Testis (tissue), 2 donors: ENCODE measurements at regions not wholly inside any gene's neighbourhood (a gene's known extent, or its start where the extent isn't known, plus 50 kb on each side); places are given as distances from the start of the nearest gene placed in this dataset.

Experiments used
- DNase-seq: peaks from one replicate; pipeline ENCODE4 v3.0.0-alpha.2; 2019
- H3K27ac ChIP-seq, 2 donors: fragments of 200-600 bp; sonication (generic); one replicate each; pipeline ENCODE4 v1.5.1; 2019
- H3K27me3 ChIP-seq: fragments of 200-600 bp; sonication (generic); one replicate; pipeline ENCODE4 v1.5.1; 2019
- H3K36me3 ChIP-seq: fragments of 200-600 bp; sonication (generic); one replicate; pipeline ENCODE4 v1.5.1; 2017; ENCODE audit warnings: low read depth; ENCODE audit errors: missing control alignments
- H3K4me1 ChIP-seq: fragments of 200-600 bp; sonication (generic); one replicate; pipeline ENCODE4 v1.5.1; 2019
- H3K4me3 ChIP-seq, 2 donors: fragments of 200-600 bp; sonication (generic); one replicate each; pipeline ENCODE4 v1.5.1; 2017 to 2019
- H3K9me3 ChIP-seq: fragments of 200-600 bp; sonication (generic); one replicate; pipeline ENCODE4 v1.5.1; 2017
- CTCF ChIP-seq, 3 experiments: fragments of 450-650 bp in 2 of 3; fragments of 200-600 bp in 1 of 3; sonication (generic) in 1 of 3; IDR thresholded peaks; one replicate each; pipeline ENCODE4 v1.5.1; 2016 to 2019; ENCODE audit warnings: antibody characterized with exemption in 3 of 3, mild to moderate bottlenecking in 2 of 3, moderate library complexity in 1 of 3
- POLR2A ChIP-seq: fragments of 450-650 bp; IDR thresholded peaks from one replicate; pipeline ENCODE4 v1.6.1; 2017; ENCODE audit warnings: antibody characterized with exemption, mild to moderate bottlenecking, moderate library complexity
- WGBS, 2 donors: methylation state at CpG; one replicate each; pipeline ENCODE4 v1.1.5; 2018; 5-methylcytosine and 5-hydroxymethylcytosine counted together
- intact Hi-C: fragments of 100-400 bp; cut with DNase I; formaldehyde crosslinking; loops from one replicate; pipeline ENCODE4 v1.15.1; 2023; ENCODE audit warnings: low total_unique reads

GRCh38 chr10:120286280-120286679 is 170.7 kb upstream of the PLPP4 start:
- Histone ChIP-seq H3K27ac (no peak overlapping the region), H3K4me3 (no peak overlapping the region), H3K9me3 (no peaks in the 10 kb centered on the region), H3K36me3 (no peaks in the 10 kb centered on the region), H3K4me1 (no peaks in the 10 kb centered on the region), H3K27me3 (no peaks in the 10 kb centered on the region)
- DNase-seq = no peak
- TF ChIP-seq POLR2A = no peak
- no peak for TF ChIP-seq CTCF (IDR thresholded peaks at IDR 0.05)
- 80 to 90% methylated on average over 2 to 3 of the region's 3 CpGs for WGBS, 2 donors
- intact Hi-C loops = no loop called here

GRCh38 chr10:120300513-120300912 is 156.5 kb upstream of the PLPP4 start:
- H3K4me3 ChIP-seq = no peak overlapping the region
- H3K9me3 ChIP-seq = no peaks in the 10 kb centered on the region
- WGBS, 2 donors = 54 to 60% methylated on average over 5 of the region's 5 CpGs
- TF ChIP-seq POLR2A (no peak), CTCF (IDR thresholded peaks at IDR 0.05) (no peak)
- no peaks in the 10 kb centered on the region for H3K27me3 ChIP-seq
- no peaks in the 10 kb centered on the region for H3K36me3 ChIP-seq
- no peaks in the 10 kb centered on the region for H3K4me1 ChIP-seq
- intact Hi-C loops = no loop called here
- no peak for DNase-seq
- H3K27ac ChIP-seq = no peak overlapping the region

GRCh38 chr10:120308589-120308988 is 148.4 kb upstream of the PLPP4 start:
- no peak overlapping the region for H3K27ac ChIP-seq
- no peaks in the 10 kb centered on the region for H3K27me3 ChIP-seq
- H3K36me3 ChIP-seq = no peaks in the 10 kb centered on the region
- no peaks in the 10 kb centered on the region for H3K4me1 ChIP-seq
- no peak overlapping the region for H3K4me3 ChIP-seq
- 67 to 71% methylated on average over 3 of the region's 3 CpGs for WGBS, 2 donors
- intact Hi-C loops = no loop called here
- TF ChIP-seq CTCF (IDR thresholded peaks at IDR 0.05) = no peak
- no peak for TF ChIP-seq POLR2A
- DNase-seq = no peak
- H3K9me3 ChIP-seq = no peaks in the 10 kb centered on the region

GRCh38 chr10:120313715-120314114 is 143.3 kb upstream of the PLPP4 start:
- intact Hi-C loops = no loop called here
- no peaks in the 10 kb centered on the region for H3K27me3 ChIP-seq
- 85 to 94% methylated on average over 2 of the region's 2 CpGs for WGBS, 2 donors
- no peaks in the 10 kb centered on the region for H3K9me3 ChIP-seq
- no peaks in the 10 kb centered on the region for H3K36me3 ChIP-seq
- TF ChIP-seq POLR2A (no peak), CTCF (IDR thresholded peaks at IDR 0.05) (no peak)
- no peak overlapping the region for H3K27ac ChIP-seq
- no peak for DNase-seq
- no peak overlapping the region for H3K4me3 ChIP-seq
- no peaks in the 10 kb centered on the region for H3K4me1 ChIP-seq

GRCh38 chr10:120314442-120314841 is 142.6 kb upstream of the PLPP4 start:
- Histone ChIP-seq H3K27ac (no peak overlapping the region), H3K4me1 (no peaks in the 10 kb centered on the region), H3K36me3 (no peaks in the 10 kb centered on the region), H3K4me3 (no peak overlapping the region), H3K27me3 (no peaks in the 10 kb centered on the region), H3K9me3 (no peaks in the 10 kb centered on the region)
- WGBS, 2 donors = 70 to 77% methylated on average over 1 of the region's 1 CpG
- no peak for DNase-seq
- no peak for TF ChIP-seq POLR2A
- no peak for TF ChIP-seq CTCF (IDR thresholded peaks at IDR 0.05)
- intact Hi-C loops = no loop called here
